Jurkat, Clone E6-1 (cell line): ENCODE measurements at regions not wholly inside any gene's neighbourhood (a gene's known extent, or its start where the extent isn't known, plus 50 kb on each side); places are given as distances from the start of the nearest gene placed in this dataset.

Experiments
- DNase-seq: peaks from one replicate; pipeline ENCODE4 v3.0.0-alpha.2; 2011; ENCODE audit warnings: low read depth, low spot score
- H3K4me3 ChIP-seq: 2 replicates; pipeline ENCODE4 v1.5.1; 2011; ENCODE audit warnings: mild to moderate bottlenecking, low read length, control low read depth, moderate library complexity

DNA sequence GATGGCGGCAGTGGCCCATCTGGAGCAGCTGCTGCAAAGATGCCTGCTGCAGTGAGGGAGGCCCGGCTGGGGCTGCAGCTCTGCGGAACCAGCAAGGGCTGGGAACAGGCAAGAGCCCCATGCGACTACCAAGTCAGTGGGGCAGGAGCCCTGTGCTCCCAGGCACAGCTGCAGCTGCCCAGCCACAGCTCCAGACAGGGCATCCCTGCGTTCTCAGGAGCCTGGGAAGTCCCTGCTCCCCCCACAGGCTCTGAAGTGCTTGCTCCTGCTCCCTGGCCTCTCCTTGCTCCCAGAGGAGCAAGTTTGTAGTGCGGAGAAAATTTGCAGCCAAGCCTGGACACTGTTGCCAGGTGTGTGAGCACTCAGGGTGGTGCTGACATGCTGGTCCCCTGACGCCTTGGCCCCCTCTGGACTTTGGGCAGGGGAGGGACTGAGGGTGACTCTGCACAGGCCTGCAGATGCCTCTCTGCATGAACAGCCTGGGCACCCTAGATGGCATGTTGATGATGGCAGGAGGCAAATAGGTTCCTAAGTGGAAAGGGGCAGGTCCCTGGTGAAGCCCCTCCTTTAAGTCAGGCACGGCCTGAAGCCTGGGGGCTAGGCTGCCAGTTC is 105.6 kb downstream of the LYZL1 start:
- no peak overlapping the region for H3K4me3 ChIP-seq
- DNase-seq, result no peak

GRCh38 chr10:29395409-29395808 is 106.5 kb downstream of the LYZL1 start:
- H3K4me3 ChIP-seq, result no peak overlapping the region
- DNase-seq, result no peak

GRCh38 chr10:29397221-29397620 is 108.4 kb downstream of the LYZL1 start:
- no peak overlapping the region for H3K4me3 ChIP-seq
- DNase-seq, result no peak

DNA sequence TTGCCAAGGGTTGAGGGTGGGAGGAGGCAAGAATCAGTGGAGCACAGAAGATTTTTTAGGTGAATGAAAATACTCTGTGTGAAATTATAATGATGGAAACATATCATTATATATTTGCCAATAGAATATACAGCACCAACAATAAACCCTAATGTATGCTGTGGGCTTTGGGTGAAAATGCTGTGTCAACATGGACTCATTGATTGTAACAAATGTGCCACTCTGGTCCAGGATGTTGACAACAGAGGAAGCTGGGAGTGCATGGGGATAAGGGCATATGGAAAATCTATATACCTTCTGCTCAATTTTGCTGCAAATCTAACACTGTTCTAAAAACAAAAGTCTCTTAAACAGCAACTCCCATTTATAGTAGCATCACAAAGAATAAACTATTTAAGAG is 114.3 kb downstream of the LYZL1 start:
- no peak overlapping the region for H3K4me3 ChIP-seq
- no peak for DNase-seq

DNA sequence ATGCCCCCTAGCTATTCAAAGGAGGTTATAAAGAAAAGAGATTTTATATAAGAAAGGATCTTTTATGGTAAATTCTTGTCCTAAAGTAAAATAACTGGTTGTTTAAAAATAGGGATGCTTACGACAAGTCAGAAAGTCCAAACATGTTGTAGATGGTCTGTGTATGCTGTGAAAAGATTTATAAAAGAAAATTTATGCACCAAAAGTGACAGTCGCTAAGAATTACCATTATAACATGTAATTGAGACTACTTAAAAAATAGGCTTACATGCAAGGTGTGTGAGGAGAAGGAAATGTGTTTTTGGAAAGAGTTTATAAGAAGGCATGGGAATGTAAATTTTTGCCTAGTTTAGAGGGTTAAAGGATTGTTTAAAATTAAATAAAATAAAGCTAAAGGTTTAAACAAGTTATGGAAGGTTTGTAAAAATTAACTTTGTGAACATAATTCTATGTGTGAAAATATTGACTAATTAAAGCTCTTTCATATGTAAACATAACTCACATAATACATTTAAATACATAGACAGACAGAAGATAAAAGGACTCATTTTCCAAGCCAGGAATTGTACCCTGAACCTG is 118.5 kb downstream of the LYZL1 start:
- no peak for DNase-seq
- H3K4me3 ChIP-seq, result no peak overlapping the region
